ENCODE measurements at regions not wholly inside any gene's neighbourhood (a gene's known extent, or its start where the extent isn't known, plus 50 kb on each side); places are given as distances from the start of the nearest gene placed in this dataset.
"Not testable (repeated sequence)": the region's sequence is repeated elsewhere in the genome, so short reads cannot be mapped to it uniquely, and the experiment has no call there.

GRCh38 chr3:194189243-194189791 is 53.4 kb downstream of the HES1 start:
- no peaks in the 10 kb centered on the region for H3K9me3 ChIP-seq
- DNase-seq: no peak
- H3K4me3 ChIP-seq: no peak overlapping the region
- H3K9ac ChIP-seq (ENCODE audit: low read depth in 2 of 2, low read length in 2 of 2): no peak overlapping the region
- no peaks in the 10 kb centered on the region for H3K36me3 ChIP-seq
- no peak overlapping the region for H3K27ac ChIP-seq
- no peaks in the 10 kb centered on the region for H3K27me3 ChIP-seq
- no peak for TF ChIP-seq CTCF (IDR thresholded peaks at IDR 0.05)
- no peaks in the 10 kb centered on the region for H3K4me1 ChIP-seq
- intact Hi-C loops (cut with DNase I): no loop called here

DNA sequence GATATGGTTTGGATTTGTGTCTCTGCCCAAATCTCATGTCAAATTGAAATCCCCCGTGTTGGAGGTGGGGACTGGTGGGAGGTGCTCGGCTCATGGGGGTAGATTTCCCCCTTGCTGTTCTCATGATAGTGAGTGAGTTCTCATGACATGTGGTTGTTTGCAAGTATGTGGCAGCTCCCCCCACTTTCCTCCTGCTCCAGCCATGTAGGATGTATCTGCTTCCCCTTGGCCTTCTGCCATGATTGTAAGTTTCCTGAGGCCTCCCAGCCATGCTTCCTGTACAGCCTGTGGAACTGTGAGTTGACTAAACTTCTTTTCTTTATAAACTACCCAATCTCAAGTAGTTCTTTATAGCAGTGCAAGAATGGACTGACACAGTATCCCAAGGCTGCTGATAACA is 55.9 kb downstream of the HES1 start:
- DNase-seq; H3K9me3 ChIP-seq; H3K36me3 ChIP-seq; H3K4me3 ChIP-seq; H3K4me1 ChIP-seq; H3K27me3 ChIP-seq; H3K9ac ChIP-seq (ENCODE audit: low read depth in 2 of 2, low read length in 2 of 2); intact Hi-C loops (cut with DNase I); H3K27ac ChIP-seq: not testable (repeated sequence)

DNA sequence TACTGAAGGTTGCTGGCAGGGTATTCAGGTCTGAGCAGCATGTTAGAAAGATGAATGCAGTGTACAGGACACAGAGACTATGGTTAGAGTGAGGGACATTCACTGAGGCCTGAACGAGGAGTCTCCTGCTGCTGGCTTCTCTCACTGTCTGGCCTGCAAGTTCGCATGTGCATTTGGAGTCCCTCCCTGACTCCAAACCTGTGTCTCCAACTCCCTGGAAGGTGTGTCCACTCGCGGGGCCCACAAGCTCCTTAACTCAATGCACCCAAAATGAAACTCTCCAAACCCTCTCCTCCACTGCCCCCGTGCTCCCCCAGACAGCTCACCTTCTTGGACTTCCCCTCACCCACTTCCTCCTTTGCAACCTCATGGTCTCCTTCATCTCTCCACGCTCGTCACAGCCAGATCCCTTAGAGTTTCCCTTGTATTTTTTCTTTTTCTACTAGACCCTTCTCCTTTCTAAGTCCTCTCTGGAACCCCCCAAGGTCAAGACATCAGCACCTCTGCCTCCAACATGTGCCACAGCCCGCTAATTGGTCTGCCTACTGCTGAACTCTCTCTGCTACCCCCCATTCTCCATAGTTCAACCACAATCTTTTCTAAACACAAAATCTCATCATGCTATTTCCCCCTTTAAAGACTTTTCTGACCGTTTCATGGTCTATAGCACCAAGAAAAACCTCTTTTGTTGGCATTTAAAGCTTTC is 58.3 kb downstream of the HES1 start:
- Histone ChIP-seq H3K4me1 (no peaks in the 10 kb centered on the region), H3K27ac (no peak overlapping the region), H3K27me3 (no peaks in the 10 kb centered on the region), H3K36me3 (no peaks in the 10 kb centered on the region), H3K9me3 (no peaks in the 10 kb centered on the region), H3K9ac (ENCODE audit: low read depth in 2 of 2, low read length in 2 of 2) (no peak overlapping the region), H3K4me3 (no peak overlapping the region)
- TF ChIP-seq CTCF (IDR thresholded peaks at IDR 0.05): no peak
- intact Hi-C loops (cut with DNase I): no loop called here
- DNase-seq: no peak

DNA sequence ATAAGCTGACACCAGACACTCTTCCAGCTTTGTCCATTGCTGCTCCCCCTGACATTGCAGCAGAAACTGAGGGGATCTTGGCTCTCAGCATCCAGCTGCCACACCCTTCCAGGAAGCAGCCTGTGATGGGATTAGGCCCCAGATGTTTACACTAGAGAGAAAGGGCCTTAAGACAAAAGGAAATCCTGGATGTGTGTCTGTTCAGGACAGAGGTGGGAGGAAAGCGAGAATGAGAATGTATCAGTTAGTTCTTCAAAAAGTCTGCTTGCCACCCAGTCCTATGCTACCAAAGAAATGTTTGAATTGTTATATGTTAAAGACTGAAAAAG is 58.8 kb downstream of the HES1 start:
- Histone ChIP-seq H3K27me3 (no peaks in the 10 kb centered on the region), H3K36me3 (no peaks in the 10 kb centered on the region), H3K4me1 (no peaks in the 10 kb centered on the region), H3K4me3 (no peak overlapping the region), H3K9ac (ENCODE audit: low read depth in 2 of 2, low read length in 2 of 2) (no peak overlapping the region), H3K27ac (no peak overlapping the region), H3K9me3 (no peaks in the 10 kb centered on the region)
- DNase-seq: no peak
- intact Hi-C loops (cut with DNase I): no loop called here
- TF ChIP-seq CTCF (IDR thresholded peaks at IDR 0.05): no peak

DNA sequence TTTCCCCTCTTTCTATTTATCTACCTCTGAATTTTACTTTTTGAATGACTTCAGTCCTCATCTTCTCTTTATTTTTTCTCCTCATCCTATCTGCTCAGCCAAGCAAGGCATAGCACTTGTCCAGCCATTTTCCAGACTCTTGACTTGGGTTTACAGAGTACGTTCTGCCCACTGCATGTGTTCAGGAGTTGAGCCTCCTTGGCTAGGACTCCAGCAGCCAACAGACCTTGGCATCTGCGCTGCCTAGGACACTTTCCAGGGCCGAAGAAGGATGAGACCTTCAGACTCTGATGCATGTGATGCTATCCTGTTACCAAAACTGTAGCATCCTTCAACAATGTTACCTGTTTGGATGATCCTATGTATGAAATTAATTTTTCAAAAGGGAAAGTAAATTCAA is 59.7 kb downstream of the HES1 start:
- intact Hi-C loops (cut with DNase I): no loop called here
- no peak for TF ChIP-seq CTCF (IDR thresholded peaks at IDR 0.05)
- no peaks in the 10 kb centered on the region for H3K9me3 ChIP-seq
- no peak for DNase-seq
- no peak overlapping the region for H3K4me3 ChIP-seq
- no peaks in the 10 kb centered on the region for H3K36me3 ChIP-seq
- H3K27ac ChIP-seq: no peak overlapping the region
- no peak overlapping the region for H3K9ac ChIP-seq (ENCODE audit: low read depth in 2 of 2, low read length in 2 of 2)
- no peaks in the 10 kb centered on the region for H3K4me1 ChIP-seq
- H3K27me3 ChIP-seq: no peaks in the 10 kb centered on the region

DNA sequence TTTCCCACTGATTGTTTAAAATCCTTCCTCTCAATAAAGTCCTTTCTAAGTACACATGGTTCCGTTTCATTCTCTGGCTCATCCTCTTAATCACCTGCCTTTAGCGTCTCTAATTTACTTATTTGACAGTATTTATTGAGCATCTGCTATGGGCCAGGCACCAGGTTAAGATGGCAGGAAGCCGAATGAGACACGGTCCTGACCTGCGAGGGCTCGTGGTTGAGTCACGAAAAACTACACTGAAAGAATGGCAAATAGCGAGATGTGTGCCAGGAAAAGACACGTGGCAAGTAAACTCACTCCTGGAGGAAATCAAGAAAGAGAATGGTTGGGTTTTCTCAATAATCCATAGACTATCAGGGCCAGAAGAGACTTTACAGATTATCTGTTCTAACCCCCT is 60.9 kb downstream of the HES1 start:
- Histone ChIP-seq H3K27me3 (no peaks in the 10 kb centered on the region), H3K27ac (no peak overlapping the region), H3K36me3 (no peaks in the 10 kb centered on the region), H3K9ac (ENCODE audit: low read depth in 2 of 2, low read length in 2 of 2) (no peak overlapping the region), H3K9me3 (no peaks in the 10 kb centered on the region), H3K4me1 (no peaks in the 10 kb centered on the region), H3K4me3 (no peak overlapping the region)
- no peak for DNase-seq
- intact Hi-C loops (cut with DNase I): no loop called here
- no peak for TF ChIP-seq CTCF (IDR thresholded peaks at IDR 0.05)
